Activated CD8-positive, alpha-beta memory T cell treated with anti-CD3 and anti-CD28 coated beads for 36 hours (primary cell): ENCODE measurements at regions not wholly inside any gene's neighbourhood (a gene's known extent, or its start where the extent isn't known, plus 50 kb on each side); places are given as distances from the start of the nearest gene placed in this dataset.

Experiments used
- CTCF ChIA-PET: fragments of 350-600 bp; sonication (Branson Sonifier 250); formaldehyde crosslinking; loops from one replicate; lab custom pipeline; 2021; ENCODE audit warnings: antibody characterized with exemption; lab: Charles Lee
- POLR2A ChIA-PET: fragments of 350-600 bp; sonication (Branson Sonifier 250); formaldehyde crosslinking; loops from one replicate; lab custom pipeline; 2021; ENCODE audit warnings: antibody characterized with exemption; lab: Charles Lee

- ChIA-PET CTCF (no interaction called here), POLR2A (no interaction called here)
These were observed 172.9 kb downstream of the CMPK2 start for GRCh38 chr2:6692819-6693218.

DNA sequence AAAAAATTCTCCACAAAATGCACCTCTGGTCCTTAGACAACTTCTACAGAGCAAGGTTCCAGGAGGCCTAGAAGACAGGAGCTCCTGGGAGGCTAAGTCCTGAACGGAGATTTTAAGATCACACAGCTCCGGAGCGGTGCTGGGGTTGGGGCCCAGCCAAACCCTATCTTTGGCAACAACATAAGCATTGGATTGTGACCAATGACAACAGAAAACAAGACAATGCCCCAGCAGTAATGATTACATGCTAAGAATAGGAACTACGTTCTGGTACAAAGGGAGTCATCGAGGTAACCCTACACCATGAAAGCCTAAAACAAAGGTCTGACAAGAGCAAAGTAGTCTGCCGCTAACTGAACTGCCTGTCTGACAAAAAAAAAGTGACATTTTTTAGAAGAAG is 171.2 kb downstream of the CMPK2 start:
- POLR2A ChIA-PET = no interaction called here
- CTCF ChIA-PET = no interaction called here

- ChIA-PET CTCF (no interaction called here), POLR2A (no interaction called here)
These were observed 165.4 kb downstream of the CMPK2 start for GRCh38 chr2:6700335-6700734.

GRCh38 chr2:6704077-6704476 is 161.6 kb downstream of the CMPK2 start:
- CTCF ChIA-PET = no interaction called here
- POLR2A ChIA-PET = no interaction called here

GRCh38 chr2:6721395-6721794 is 144.3 kb downstream of the CMPK2 start:
- POLR2A ChIA-PET = no interaction called here

GRCh38 chr2:6722574-6722973 is 143.1 kb downstream of the CMPK2 start:
- POLR2A ChIA-PET = no interaction called here

More at GRCh38 chr2:6721395-6721794, 144.3 kb downstream of the CMPK2 start:
- CTCF ChIA-PET = no interaction called here

DNA sequence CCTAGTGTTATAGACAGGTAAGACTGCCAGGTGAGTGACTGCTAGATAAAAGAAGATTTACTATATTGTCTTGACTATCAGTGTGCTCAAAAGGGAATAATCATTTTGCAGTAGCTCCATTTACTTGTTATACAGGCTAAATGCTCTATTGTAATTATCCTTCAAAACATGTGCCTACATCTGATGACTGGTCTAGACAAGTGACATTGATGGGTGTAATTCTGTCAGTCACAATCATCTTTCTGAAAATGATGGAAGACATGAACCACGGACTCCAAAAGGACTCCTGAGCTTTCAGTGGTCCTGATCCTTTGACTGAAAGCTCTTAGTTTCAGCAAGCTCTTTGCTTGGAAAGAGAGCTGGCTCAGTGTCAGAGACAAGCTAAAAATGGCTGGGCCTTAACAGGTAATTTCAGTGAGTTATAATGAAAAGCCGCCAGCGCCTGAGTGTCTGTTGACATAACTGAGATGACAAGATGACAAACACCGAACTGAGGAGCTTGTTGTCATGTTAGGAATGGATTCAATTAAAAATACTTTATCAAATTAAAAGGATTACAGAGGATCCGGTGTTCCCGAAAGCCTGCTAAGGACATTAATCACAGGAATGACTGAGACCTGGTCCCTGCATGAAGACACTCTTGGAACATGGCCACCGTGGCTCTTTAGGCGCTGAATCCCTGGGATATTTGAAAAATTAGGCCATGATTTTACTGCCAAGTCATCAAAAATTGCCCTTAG is 141.7 kb downstream of the CMPK2 start:
- POLR2A ChIA-PET = no interaction called here
- CTCF ChIA-PET = no interaction called here

More at GRCh38 chr2:6722574-6722973, 143.1 kb downstream of the CMPK2 start:
- CTCF ChIA-PET = no interaction called here

GRCh38 chr2:6724605-6725140 is 141.0 kb downstream of the CMPK2 start:
- ChIA-PET CTCF (no interaction called here), POLR2A (no interaction called here)

GRCh38 chr2:6728156-6728555 is 137.6 kb downstream of the CMPK2 start:
- POLR2A ChIA-PET = no interaction called here
- CTCF ChIA-PET = no interaction called here

- POLR2A ChIA-PET = no interaction called here
These were observed 135.7 kb downstream of the CMPK2 start for GRCh38 chr2:6730003-6730402.

GRCh38 chr2:6730649-6731532 is 134.8 kb downstream of the CMPK2 start:
- POLR2A ChIA-PET = no interaction called here
- CTCF ChIA-PET = no interaction called here

More at GRCh38 chr2:6730003-6730402, 135.7 kb downstream of the CMPK2 start:
- CTCF ChIA-PET = no interaction called here

DNA sequence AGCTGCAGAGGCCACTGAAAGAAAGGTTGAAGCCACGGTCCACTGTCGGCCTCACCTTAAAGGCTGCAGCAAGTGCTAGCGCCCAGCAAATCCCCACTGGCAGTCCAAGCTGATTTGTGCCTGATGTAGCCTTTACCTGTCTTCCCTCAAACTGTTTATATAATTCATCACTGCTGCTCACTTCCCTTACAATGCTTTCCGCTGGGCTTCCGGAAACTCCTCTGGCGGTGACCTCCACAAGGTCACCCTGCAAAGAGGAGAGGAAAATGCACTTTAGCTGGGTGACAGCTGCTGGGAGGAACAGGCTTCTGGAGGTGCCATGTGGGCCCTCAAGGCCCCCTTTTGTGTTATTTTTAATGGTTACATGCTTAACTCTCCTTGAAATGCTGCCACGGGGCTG is 126.2 kb downstream of the CMPK2 start:
- ChIA-PET CTCF (no interaction called here), POLR2A (no interaction called here)

DNA sequence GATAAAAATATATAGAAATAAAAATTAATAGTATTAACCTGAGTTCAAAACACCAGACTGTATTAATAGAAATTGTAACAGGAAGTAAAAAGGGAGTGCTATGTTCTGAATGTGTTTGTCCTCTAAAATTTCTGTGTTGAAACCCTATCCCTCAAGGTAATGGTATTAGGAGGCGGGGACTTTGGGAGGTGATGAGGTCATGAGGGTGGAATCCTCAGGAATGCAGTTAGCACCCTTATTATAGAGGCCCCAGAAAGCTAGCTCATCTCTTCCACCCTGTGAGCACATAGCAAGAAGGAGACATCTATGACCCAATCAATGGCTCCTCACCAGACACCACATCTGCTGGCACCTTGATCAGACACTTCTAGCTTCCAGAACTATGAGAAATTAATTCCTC is 124.5 kb downstream of the CMPK2 start:
- POLR2A ChIA-PET = no interaction called here
- CTCF ChIA-PET = no interaction called here

DNA sequence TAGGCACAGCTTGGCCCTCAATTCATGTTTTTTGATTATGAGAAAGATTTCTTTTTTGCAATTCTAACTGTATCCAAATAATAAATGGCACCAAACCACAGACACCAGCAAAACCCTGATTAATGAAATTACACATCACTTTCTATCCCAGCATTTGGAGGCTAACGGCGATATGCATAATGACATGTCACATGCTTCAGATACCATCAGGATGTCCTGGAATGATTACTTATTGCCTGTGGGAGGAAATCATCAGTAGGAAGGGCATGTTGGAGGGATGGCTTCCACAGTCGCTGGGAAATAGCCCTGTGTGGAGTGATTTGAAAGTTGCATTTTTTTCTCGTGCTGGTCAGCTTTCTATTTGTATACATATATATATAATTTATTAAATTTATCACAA is 121.7 kb downstream of the CMPK2 start:
- CTCF ChIA-PET = no interaction called here
- POLR2A ChIA-PET = no interaction called here

- POLR2A ChIA-PET = no interaction called here
- CTCF ChIA-PET = no interaction called here
These were observed 118.3 kb downstream of the CMPK2 start for GRCh38 chr2:6747433-6747832.

- POLR2A ChIA-PET = no interaction called here
- CTCF ChIA-PET = no interaction called here
These were observed 117.2 kb downstream of the CMPK2 start for GRCh38 chr2:6748406-6749067.

GRCh38 chr2:6749962-6750361 is 115.7 kb downstream of the CMPK2 start:
- POLR2A ChIA-PET = no interaction called here
- CTCF ChIA-PET = no interaction called here

- ChIA-PET POLR2A (no interaction called here), CTCF (no interaction called here)
These were observed 115.1 kb downstream of the CMPK2 start for GRCh38 chr2:6750411-6751158.

DNA sequence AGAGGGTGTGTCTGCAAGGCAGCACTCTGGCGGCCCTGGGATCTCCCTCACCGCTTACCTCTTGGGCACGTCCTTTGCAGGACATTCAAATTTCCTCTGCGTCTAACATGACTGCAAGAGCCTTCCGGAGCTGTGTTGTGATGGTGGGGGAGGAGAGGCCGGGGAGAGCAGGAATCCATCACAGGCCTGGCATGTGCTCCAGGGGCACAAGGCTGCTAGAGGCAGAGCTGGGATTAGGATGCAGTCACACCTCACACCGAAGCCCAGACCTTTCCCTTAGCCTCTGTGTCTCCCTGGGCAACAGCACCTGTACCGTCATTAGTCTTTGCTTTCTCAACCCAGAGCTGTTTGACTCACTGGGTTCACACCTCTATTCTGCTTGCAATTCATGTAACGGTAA is 111.3 kb downstream of the CMPK2 start:
- CTCF ChIA-PET = no interaction called here
- POLR2A ChIA-PET = no interaction called here
